CD8-positive, alpha-beta memory T cell (primary cell): ENCODE measurements at regions not wholly inside any gene's neighbourhood (a gene's known extent, or its start where the extent isn't known, plus 50 kb on each side); places are given as distances from the start of the nearest gene placed in this dataset.

Source experiments
- CTCF ChIA-PET: fragments of 350-600 bp; sonication (Branson Sonifier 250); formaldehyde crosslinking; loops from one replicate; lab custom pipeline; 2021; ENCODE audit warnings: antibody characterized with exemption; lab: Charles Lee
- POLR2A ChIA-PET: fragments of 350-600 bp; sonication (Branson Sonifier 250); formaldehyde crosslinking; loops from one replicate; lab custom pipeline; 2021; ENCODE audit warnings: antibody characterized with exemption; lab: Charles Lee
- DNase-seq, 5 donors: peaks; one replicate each; pipeline versions ENCODE4 v3.0.0 to v3.0.0-alpha.2; 2020 to 2022; ENCODE audit warnings: mixed read lengths in 1 of 5
- H3K27ac ChIP-seq: one replicate; pipeline ENCODE4 v1.7.0; 2013; ENCODE audit warnings: low read depth, mild to moderate bottlenecking, low read length, moderate library complexity
- H3K27me3 ChIP-seq: 2 replicates; pipeline ENCODE4 v1.7.0; 2013; ENCODE audit warnings: low read length, mild to moderate bottlenecking; ENCODE audit not compliant: insufficient read depth, poor library complexity, severe bottlenecking
- H3K36me3 ChIP-seq: 2 replicates; pipeline ENCODE4 v1.7.0; 2013; ENCODE audit warnings: mild to moderate bottlenecking, low read length, moderate library complexity; ENCODE audit not compliant: insufficient read depth
- H3K4me1 ChIP-seq: 2 replicates; pipeline ENCODE4 v1.7.0; 2013; ENCODE audit warnings: mild to moderate bottlenecking, low read length, moderate library complexity; ENCODE audit not compliant: insufficient read depth
- H3K4me3 ChIP-seq: 2 replicates; pipeline ENCODE4 v1.7.0; 2013; ENCODE audit warnings: mild to moderate bottlenecking, low read length
- H3K9me3 ChIP-seq: 2 replicates; pipeline ENCODE4 v1.7.0; 2013; ENCODE audit warnings: mild to moderate bottlenecking, low read length
- H3K27ac Mint-ChIP-seq, 8 donors: one replicate each; pipeline ENCODE4 v1.8.0; 2020 to 2021; ENCODE audit warnings: mixed read lengths in 8 of 8, mild to moderate bottlenecking in 6 of 8, inconsistent platforms in 3 of 8, moderate library complexity in 3 of 8
- H3K27me3 Mint-ChIP-seq, 2 donors: one replicate each; pipeline ENCODE4 v1.8.0; 2020 to 2021; ENCODE audit warnings: mixed read lengths in 2 of 2, mild to moderate bottlenecking in 1 of 2, moderate library complexity in 1 of 2
- H3K36me3 Mint-ChIP-seq, 3 donors: one replicate each; pipeline ENCODE4 v1.8.0; 2020 to 2021; ENCODE audit warnings: mixed read lengths in 3 of 3, inconsistent platforms in 1 of 3, mild to moderate bottlenecking in 1 of 3
- H3K4me1 Mint-ChIP-seq, 3 donors: one replicate each; pipeline ENCODE4 v1.8.0; 2020 to 2021; ENCODE audit warnings: mixed read lengths in 3 of 3, inconsistent platforms in 1 of 3, mild to moderate bottlenecking in 1 of 3
- H3K4me3 Mint-ChIP-seq, 7 donors: one replicate each; pipeline ENCODE4 v1.8.0; 2020 to 2021; ENCODE audit warnings: mixed read lengths in 7 of 7, mild to moderate bottlenecking in 6 of 7, moderate library complexity in 4 of 7, inconsistent platforms in 2 of 7
- H3K9me3 Mint-ChIP-seq, 5 donors: one replicate each; pipeline ENCODE4 v1.8.0; 2020 to 2022; ENCODE audit warnings: mixed read lengths in 5 of 5, mild to moderate bottlenecking in 3 of 5, moderate library complexity in 2 of 5, inconsistent platforms in 1 of 5

- Histone ChIP-seq H3K4me3 (no peak overlapping the region), H3K36me3 (no peaks in the 10 kb centered on the region), H3K4me1 (no peaks in the 10 kb centered on the region), H3K27me3 (peaks cover 3% of the 10 kb centered on the region), H3K9me3 (no peaks in the 10 kb centered on the region), H3K27ac (no peak overlapping the region)
- POLR2A ChIA-PET, result no interaction called here
- Mint-ChIP-seq H3K9me3 (peaks cover 0 to 2% (median 2%) of the 10 kb centered on the region in 5 donors), H3K27ac (no peak overlapping the region), H3K4me1 (no peaks in the 10 kb centered on the region), H3K4me3 (no peak overlapping the region), H3K36me3 (no peaks in the 10 kb centered on the region), H3K27me3 (peaks cover 7 to 10% of the 10 kb centered on the region in 2 donors)
- DNase-seq, result no peak
- CTCF ChIA-PET, result no interaction called here
Measured at GRCh38 chr13:111852725-111853518, 214.0 kb upstream of the SOX1 start.

GRCh38 chr13:111853721-111854120, 213.2 kb upstream of the SOX1 start:
- H3K9me3 Mint-ChIP-seq, result peaks cover 0 to 2% (median 0%) of the 10 kb centered on the region in 5 donors
- no peaks in the 10 kb centered on the region for H3K4me1 Mint-ChIP-seq
- H3K4me3 ChIP-seq, result no peak overlapping the region
- no peak overlapping the region for H3K4me3 Mint-ChIP-seq
- H3K27ac ChIP-seq, result no peak overlapping the region
- no peaks in the 10 kb centered on the region for H3K36me3 ChIP-seq
- POLR2A ChIA-PET, result no interaction called here
- H3K27me3 Mint-ChIP-seq, result peaks cover 2 to 5% of the 10 kb centered on the region in 2 donors
- H3K4me1 ChIP-seq, result no peaks in the 10 kb centered on the region
- CTCF ChIA-PET, result no interaction called here
- H3K9me3 ChIP-seq, result no peaks in the 10 kb centered on the region
- H3K27me3 ChIP-seq, result peaks cover 3% of the 10 kb centered on the region
- no peak overlapping the region for H3K27ac Mint-ChIP-seq
- H3K36me3 Mint-ChIP-seq, result no peaks in the 10 kb centered on the region
- no peak for DNase-seq

GRCh38 chr13:111854403-111854802, 212.5 kb upstream of the SOX1 start:
- Mint-ChIP-seq H3K4me3 (no peak overlapping the region), H3K27me3 (peaks cover 2 to 5% of the 10 kb centered on the region in 2 donors), H3K9me3 (peaks cover 0 to 2% (median 0%) of the 10 kb centered on the region in 5 donors), H3K27ac (no peak overlapping the region), H3K4me1 (no peaks in the 10 kb centered on the region), H3K36me3 (no peaks in the 10 kb centered on the region)
- Histone ChIP-seq H3K27ac (no peak overlapping the region), H3K4me1 (no peaks in the 10 kb centered on the region), H3K9me3 (no peaks in the 10 kb centered on the region), H3K4me3 (no peak overlapping the region), H3K27me3 (peaks cover 3% of the 10 kb centered on the region), H3K36me3 (no peaks in the 10 kb centered on the region)
- ChIA-PET CTCF (no interaction called here), POLR2A (no interaction called here)
- no peak for DNase-seq

GRCh38 chr13:111855191-111855590, 211.8 kb upstream of the SOX1 start:
- no peak overlapping the region for H3K4me3 ChIP-seq
- Mint-ChIP-seq H3K9me3 (peaks cover 0 to 2% (median 0%) of the 10 kb centered on the region in 5 donors), H3K4me1 (no peaks in the 10 kb centered on the region), H3K4me3 (no peak overlapping the region), H3K27me3 (peaks cover 2 to 5% of the 10 kb centered on the region in 2 donors), H3K36me3 (no peaks in the 10 kb centered on the region), H3K27ac (no peak overlapping the region)
- H3K27me3 ChIP-seq, result peaks cover 3% of the 10 kb centered on the region
- POLR2A ChIA-PET, result no interaction called here
- DNase-seq, result no peak
- no peaks in the 10 kb centered on the region for H3K9me3 ChIP-seq
- H3K27ac ChIP-seq, result no peak overlapping the region
- no peaks in the 10 kb centered on the region for H3K36me3 ChIP-seq
- CTCF ChIA-PET, result no interaction called here
- H3K4me1 ChIP-seq, result no peaks in the 10 kb centered on the region

- no peaks in the 10 kb centered on the region for H3K36me3 ChIP-seq
- no peak overlapping the region for H3K27ac ChIP-seq
- CTCF ChIA-PET, result no interaction called here
- no peaks in the 10 kb centered on the region for H3K4me1 ChIP-seq
- Mint-ChIP-seq H3K27ac (no peak overlapping the region), H3K4me3 (no peak overlapping the region), H3K27me3 (peaks cover 2 to 5% of the 10 kb centered on the region in 2 donors), H3K36me3 (no peaks in the 10 kb centered on the region), H3K9me3 (peaks cover 0 to 2% (median 0%) of the 10 kb centered on the region in 5 donors), H3K4me1 (no peaks in the 10 kb centered on the region)
- H3K4me3 ChIP-seq, result no peak overlapping the region
- DNase-seq, result no peak
- H3K27me3 ChIP-seq, result peaks cover 3% of the 10 kb centered on the region
- no peaks in the 10 kb centered on the region for H3K9me3 ChIP-seq
- POLR2A ChIA-PET, result no interaction called here
Measured at GRCh38 chr13:111855786-111856185, 211.2 kb upstream of the SOX1 start.

GRCh38 chr13:111856571-111856970, 210.4 kb upstream of the SOX1 start:
- POLR2A ChIA-PET, result no interaction called here

GRCh38 chr13:111857336-111857735, 209.6 kb upstream of the SOX1 start:
- ChIA-PET CTCF (no interaction called here), POLR2A (no interaction called here)
- Mint-ChIP-seq H3K36me3 (no peaks in the 10 kb centered on the region), H3K4me1 (no peaks in the 10 kb centered on the region), H3K9me3 (peaks cover 0 to 2% (median 0%) of the 10 kb centered on the region in 5 donors), H3K27ac (no peak overlapping the region), H3K4me3 (no peak overlapping the region), H3K27me3 (peaks cover 0 to 5% of the 10 kb centered on the region in 2 donors)
- H3K9me3 ChIP-seq, result no peaks in the 10 kb centered on the region
- no peaks in the 10 kb centered on the region for H3K4me1 ChIP-seq
- no peaks in the 10 kb centered on the region for H3K36me3 ChIP-seq
- DNase-seq, result no peak
- no peaks in the 10 kb centered on the region for H3K27me3 ChIP-seq
- no peak overlapping the region for H3K27ac ChIP-seq
- H3K4me3 ChIP-seq, result no peak overlapping the region

More at GRCh38 chr13:111856571-111856970, 210.4 kb upstream of the SOX1 start:
- Mint-ChIP-seq H3K4me1 (no peaks in the 10 kb centered on the region), H3K27ac (no peak overlapping the region), H3K9me3 (peaks cover 0 to 2% (median 0%) of the 10 kb centered on the region in 5 donors), H3K4me3 (no peak overlapping the region), H3K36me3 (no peaks in the 10 kb centered on the region), H3K27me3 (peaks cover 0 to 4% of the 10 kb centered on the region in 2 donors)
- H3K9me3 ChIP-seq, result no peaks in the 10 kb centered on the region
- no peak overlapping the region for H3K27ac ChIP-seq
- peaks cover 1% of the 10 kb centered on the region for H3K27me3 ChIP-seq
- H3K4me1 ChIP-seq, result no peaks in the 10 kb centered on the region
- no peak for DNase-seq
- H3K36me3 ChIP-seq, result no peaks in the 10 kb centered on the region
- no peak overlapping the region for H3K4me3 ChIP-seq
- CTCF ChIA-PET, result no interaction called here

GRCh38 chr13:111857846-111858560, 208.9 kb upstream of the SOX1 start:
- Histone ChIP-seq H3K27ac (no peak overlapping the region), H3K27me3 (no peaks in the 10 kb centered on the region), H3K9me3 (no peaks in the 10 kb centered on the region), H3K4me3 (no peak overlapping the region), H3K36me3 (no peaks in the 10 kb centered on the region), H3K4me1 (no peaks in the 10 kb centered on the region)
- no peak for DNase-seq
- Mint-ChIP-seq H3K27me3 (peaks cover 0 to 5% of the 10 kb centered on the region in 2 donors), H3K4me1 (no peaks in the 10 kb centered on the region), H3K4me3 (no peak overlapping the region), H3K9me3 (peaks cover 0 to 2% (median 0%) of the 10 kb centered on the region in 5 donors), H3K36me3 (no peaks in the 10 kb centered on the region), H3K27ac (no peak overlapping the region)
- ChIA-PET CTCF (no interaction called here), POLR2A (no interaction called here)
